GM19351 (cell line): ENCODE measurements at regions not wholly inside any gene's neighbourhood (a gene's known extent, or its start where the extent isn't known, plus 50 kb on each side); places are given as distances from the start of the nearest gene placed in this dataset.
"Not testable (repeated sequence)": the region's sequence is repeated elsewhere in the genome, so short reads cannot be mapped to it uniquely, and the experiment has no call there.

Experiments
- ATAC-seq: cut with Tn5 transposase; IDR thresholded peaks from one replicate; pipeline ENCODE4 v1.9.1; 2021; ENCODE audit warnings: mild to moderate bottlenecking, moderate library complexity; ENCODE audit not compliant: unreplicated experiment

DNA sequence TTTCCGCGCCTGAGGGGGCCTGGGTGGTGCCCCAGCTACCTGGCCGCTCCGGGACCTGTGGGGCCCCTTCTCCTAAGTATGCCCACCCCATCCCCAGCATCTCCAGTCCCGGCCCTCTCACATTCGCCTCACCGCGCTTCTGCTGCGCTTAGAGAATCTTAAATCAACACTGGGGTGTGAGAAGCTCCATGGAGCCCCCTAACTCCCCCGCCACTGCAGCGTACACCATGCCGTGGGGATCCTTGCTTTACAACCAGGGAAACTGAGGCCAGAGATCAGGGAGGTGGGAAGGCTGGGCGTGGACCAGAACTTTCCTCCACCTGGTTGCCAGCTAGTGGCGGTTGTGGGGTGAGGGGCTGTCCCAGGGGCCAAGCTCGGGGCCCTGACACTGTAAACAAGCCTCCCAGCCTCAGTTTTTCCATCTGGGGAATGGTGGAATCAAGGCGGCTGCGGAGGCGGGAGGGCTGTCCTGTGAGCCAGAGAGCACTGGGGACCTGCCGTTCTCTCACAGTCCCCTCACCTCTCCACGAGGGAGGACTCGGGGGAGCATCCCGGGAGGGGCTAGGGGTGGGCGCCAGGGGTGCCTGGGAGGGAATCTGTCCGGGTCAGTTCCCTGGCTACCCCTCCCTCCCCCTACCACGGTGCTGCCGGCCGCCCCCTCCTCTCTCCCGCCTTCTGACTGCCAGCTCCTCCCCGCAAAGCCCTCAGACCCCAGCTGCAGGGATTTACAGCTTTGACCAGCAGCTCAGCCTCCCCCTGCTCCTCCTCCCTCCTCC, 161.2 kb downstream of the C9orf50 start:
- ATAC-seq, result no peak

DNA sequence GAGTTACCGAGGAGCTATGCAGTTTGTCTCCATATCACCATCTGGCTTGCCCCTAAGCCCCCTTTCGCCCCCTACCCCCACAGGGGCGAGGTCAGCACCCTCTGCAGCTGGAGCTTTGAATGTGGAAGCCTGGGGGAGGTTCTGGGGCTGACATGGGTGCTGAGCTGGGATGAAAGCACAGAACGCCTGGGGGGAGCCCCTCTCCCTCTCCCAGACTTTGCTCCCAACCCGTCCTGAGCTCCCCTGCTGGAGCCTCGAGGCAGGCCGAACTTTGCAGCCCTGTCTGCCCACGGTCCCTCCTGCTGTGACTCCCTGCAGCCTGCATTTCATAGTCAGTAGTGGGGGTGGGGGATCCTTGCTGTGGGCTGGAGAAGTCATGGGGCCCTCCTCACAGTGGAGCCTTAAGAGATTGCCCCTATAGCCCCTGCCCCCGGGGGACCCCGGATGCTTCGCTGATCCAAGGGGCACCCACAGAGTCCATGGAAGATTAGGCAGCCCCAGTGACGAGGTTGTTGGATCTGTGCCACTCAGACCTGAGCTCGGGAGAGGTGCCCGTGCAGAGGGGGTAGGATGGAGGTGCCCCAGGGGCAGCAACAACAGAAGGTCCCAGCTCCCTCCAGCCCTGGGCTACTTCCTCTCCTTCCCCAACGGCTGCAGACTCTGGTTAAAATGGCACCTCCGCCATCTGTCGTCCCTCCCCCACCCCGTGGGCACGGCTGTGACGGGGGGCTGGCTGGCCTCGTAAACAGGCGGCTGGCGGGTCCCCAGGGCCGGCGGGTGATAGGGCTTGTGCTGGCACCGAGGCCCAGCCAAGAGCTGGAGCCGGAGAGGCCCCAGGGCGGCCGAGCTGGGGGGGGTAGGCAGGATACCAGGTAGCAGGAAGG, 162.0 kb downstream of the C9orf50 start:
- no peak for ATAC-seq

- peak; percentile 46 for ATAC-seq
Observed at GRCh38 chr9:129458155-129458661, 162.7 kb downstream of the C9orf50 start.

GRCh38 chr9:129457325-129457779, 163.5 kb downstream of the C9orf50 start:
- no peak for ATAC-seq

DNA sequence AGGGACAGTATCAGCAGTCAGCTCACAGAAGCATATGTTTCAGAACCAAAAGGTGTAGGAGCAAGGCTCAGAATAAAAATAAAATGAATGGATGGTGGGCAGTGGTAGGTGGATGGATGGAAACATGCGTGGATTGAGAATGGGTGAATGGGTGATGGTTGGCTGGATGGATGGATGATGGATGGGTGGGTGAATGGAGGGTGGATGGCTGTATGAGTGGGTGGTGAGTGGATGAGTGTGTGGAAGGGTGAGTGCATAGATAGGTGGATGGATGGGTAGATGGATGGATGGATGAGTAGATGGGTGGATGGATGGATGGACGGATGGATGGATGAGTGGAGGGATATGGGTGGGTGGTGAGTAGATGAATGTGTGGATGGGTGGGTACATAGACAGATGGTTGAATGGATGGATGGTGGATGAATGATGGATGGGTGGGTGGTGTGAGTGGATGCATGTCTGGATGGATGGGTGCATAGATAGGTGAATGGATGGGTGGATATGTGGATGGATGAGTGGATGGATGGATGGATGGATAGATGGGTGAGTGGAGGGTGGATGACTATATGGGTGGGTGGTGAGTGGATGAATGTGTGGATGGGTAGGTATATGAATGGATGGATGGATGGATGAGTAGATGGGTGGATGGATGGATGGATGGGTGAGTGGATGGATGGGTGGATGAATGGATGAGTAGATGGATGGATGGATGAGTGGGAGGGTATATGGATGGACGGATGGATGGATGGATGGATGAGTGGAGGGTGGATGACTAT, 164.2 kb downstream of the C9orf50 start:
- no peak for ATAC-seq

GRCh38 chr9:129455151-129455995, 165.5 kb downstream of the C9orf50 start:
- no peak for ATAC-seq

DNA sequence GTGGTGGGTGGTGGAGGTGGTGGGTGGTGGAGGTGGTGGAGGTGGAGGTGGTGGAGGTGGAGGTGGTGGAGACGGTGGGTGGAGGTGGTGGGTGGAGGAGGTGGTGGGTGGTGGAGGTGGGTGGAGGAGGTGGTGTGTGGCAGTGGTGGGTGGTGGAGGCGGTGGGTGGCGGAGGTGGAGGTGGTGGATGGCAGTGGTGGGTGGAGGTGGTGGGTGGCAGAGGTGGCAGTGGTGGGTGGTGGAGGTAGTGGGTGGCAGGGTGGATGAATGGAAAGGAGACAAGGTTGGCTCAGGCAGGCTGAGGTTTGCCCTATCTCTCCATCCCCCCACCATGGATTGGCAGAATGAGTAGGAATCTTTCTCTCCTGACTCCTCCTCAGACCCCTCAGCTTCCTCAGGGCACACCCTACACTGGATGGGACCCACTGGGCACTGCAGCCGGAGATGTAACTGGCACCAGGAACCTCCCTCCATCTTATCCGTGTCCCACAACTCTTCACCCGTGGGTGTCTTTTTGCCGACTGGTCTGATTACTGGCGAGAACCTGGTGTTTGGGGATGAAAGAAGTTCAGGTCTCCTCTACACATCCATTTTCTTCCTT, 166.3 kb downstream of the C9orf50 start:
- no peak for ATAC-seq

GRCh38 chr9:129453734-129454133, 167.2 kb downstream of the C9orf50 start:
- ATAC-seq, result no peak

DNA sequence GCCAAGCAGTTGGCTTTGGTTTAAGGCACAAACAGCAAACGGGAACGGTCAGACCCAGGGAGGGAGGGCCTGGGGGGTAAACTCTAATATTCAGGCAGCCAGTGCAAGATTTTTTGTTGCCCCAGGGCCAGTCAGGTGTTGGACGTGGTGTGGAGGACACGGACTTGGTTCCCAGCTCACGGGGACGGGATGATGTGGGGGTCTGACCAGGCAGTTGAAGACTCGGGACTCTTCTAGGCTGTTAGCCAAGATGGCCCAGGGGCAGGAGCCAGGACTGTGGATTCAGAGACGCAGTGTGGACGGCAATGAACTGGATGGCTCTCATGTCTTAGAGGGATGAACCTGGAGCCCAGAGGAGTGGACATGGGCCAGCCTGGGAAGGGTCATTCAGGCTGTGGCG, 169.2 kb downstream of the C9orf50 start:
- ATAC-seq, result no peak

- ATAC-seq, result no peak
Observed at GRCh38 chr9:129451089-129451656, 169.7 kb downstream of the C9orf50 start.

GRCh38 chr9:129449066-129449465, 171.8 kb downstream of the C9orf50 start:
- ATAC-seq, result no peak

GRCh38 chr9:129446828-129447550, 173.9 kb downstream of the C9orf50 start:
- no peak for ATAC-seq

DNA sequence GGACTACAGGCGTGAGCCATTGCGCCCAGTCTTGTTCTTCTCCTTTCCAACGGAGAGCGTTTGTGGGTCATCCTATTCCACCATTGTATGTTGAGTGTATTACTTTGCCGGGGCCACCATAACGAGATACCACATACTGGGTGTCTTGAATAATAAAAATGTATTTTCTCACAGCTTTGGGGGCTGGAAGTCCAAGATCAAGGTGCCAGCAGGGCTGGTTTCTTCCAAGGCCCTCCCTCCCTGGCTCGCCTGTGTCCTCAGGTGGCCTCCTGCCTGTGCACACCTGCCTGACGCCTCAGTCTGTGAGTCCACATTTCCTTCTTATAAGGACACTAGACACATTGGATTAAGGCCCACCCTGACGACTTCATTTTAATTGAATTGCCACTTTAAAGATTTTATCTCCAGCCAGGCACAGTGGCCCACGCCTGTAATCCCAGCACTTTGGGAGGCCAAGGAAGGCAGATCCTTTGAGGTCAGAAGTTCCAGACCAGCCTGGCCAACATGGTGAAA, 175.1 kb downstream of the C9orf50 start:
- no peak for ATAC-seq

DNA sequence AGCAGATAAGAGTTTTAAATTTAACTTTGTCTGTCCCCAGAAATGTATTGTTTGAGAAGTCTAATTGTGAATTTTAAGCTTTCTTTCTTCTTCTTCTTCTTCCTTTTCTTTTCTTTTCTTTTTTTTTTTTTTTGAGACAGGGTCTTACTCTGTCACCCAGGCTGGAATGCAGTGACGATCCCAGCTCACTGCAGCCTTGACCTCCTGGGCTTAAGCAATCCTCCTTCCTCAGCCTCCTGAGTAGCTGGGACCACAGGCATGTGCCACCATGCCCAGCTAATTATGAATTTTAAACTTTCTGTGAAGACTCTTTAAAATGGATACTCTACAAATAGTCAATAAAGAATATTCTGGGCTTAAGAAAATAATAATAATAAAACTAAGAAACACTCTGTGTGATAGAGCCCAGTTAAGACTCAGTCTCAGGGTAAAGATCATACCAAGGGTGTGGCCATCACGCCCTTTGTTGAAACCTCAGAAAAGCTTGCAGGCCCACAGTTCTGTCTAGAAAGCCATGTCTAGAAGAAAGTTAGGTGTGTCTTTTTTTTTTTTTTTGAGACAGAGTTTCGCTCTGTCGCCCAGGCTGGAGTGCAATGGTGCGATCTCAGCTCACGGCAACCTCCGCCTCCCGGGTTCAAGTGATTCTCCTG, 177.3 kb downstream of the C9orf50 start:
- ATAC-seq, result not testable (repeated sequence)

DNA sequence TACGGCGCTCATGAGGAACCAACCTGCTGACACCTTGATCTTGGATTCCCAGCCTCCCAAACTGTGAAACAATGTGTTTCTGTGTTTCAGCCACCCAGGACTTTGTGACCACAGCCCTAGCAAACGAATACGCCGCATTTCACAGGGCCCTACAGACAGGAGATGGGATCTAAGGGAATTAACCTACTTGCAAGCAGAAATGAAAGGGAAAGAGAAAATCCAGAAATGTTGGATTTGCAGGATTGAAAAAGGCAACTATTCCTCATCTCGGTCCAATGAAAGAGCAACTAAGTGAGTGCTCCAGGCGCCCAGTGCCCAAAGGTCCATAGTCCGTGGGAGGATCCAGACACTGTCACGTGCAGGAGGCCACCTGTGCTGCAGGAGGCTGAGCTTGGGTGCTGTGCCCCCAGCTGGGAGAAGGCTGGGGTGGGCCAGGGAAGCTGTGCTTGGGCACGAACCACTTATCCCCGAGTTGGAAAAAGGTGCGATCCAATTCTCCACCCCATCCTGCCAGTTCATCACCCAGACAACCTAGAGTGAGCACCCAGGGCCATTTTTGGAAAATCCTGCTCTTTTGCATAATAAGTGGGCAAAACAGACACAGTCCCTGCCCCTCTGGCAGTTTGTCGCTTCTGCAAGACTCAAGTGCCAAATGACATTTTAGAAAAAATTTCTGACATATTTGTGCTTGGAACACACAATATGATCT, 177.9 kb downstream of the C9orf50 start:
- no peak for ATAC-seq

- no peak for ATAC-seq
Observed at GRCh38 chr9:129441852-129442251, 179.0 kb downstream of the C9orf50 start.

GRCh38 chr9:129440435-129441186, 180.3 kb downstream of the C9orf50 start:
- no peak for ATAC-seq
